IMR-90 (cell line): ENCODE measurements at regions not wholly inside any gene's neighbourhood (a gene's known extent, or its start where the extent isn't known, plus 50 kb on each side); places are given as distances from the start of the nearest gene placed in this dataset.
A peak's percentile ranks its signal among the peaks of the same experiment; 100 is the strongest.

Source experiments
- ATAC-seq: fragments of 200-7000 bp; cut with Tn5 transposase; 2 replicates; pipeline ENCODE4 v1.9.1; 2020; ENCODE audit warnings: low read depth, mild to moderate bottlenecking, moderate library complexity
- BruUV-seq: library from RNA; stranded (reverse); fragments of 400-500 nt; replicated peaks from 2 replicates; lab custom pipeline; 2021; lab: Mats Ljungman, UMichigan
- CTCF ChIA-PET: fragments of 300-600 bp; formaldehyde crosslinking; extraction: SDS; loops from one replicate; lab custom pipeline; 2021; ENCODE audit warnings: antibody characterized with exemption; lab: Yijun Ruan, JAX
- POLR2A ChIA-PET: fragments of 300-600 bp; sonication (Branson Sonifier 250); formaldehyde crosslinking; loops from one replicate; lab custom pipeline; 2022; ENCODE audit warnings: antibody characterized with exemption; ENCODE audit not compliant: unreplicated experiment; lab: Charles Lee
- DNase-seq: peaks from one replicate; pipeline ENCODE4 v3.0.0; 2013
- H2AFZ ChIP-seq: replicated peaks from 2 replicates; pipeline ENCODE3; 2013; ENCODE audit warnings: low read length, mild to moderate bottlenecking; ENCODE audit not compliant: poor library complexity
- H2AK5ac ChIP-seq: 2 replicates; pipeline ENCODE4 v1.6.1; 2013; ENCODE audit warnings: low read depth, low read length, inconsistent platforms
- H2AK9ac ChIP-seq: replicated peaks from 2 replicates; pipeline ENCODE3; 2013; ENCODE audit warnings: mild to moderate bottlenecking, low read depth, low read length, moderate library complexity; ENCODE audit not compliant: poor library complexity
- H2BK120ac ChIP-seq: 2 replicates; pipeline ENCODE4 v1.6.1; 2013; ENCODE audit warnings: low read depth, low read length, inconsistent platforms
- H2BK15ac ChIP-seq: 3 replicates; pipeline ENCODE4 v1.6.1; 2013; ENCODE audit warnings: low read depth, low read length, inconsistent platforms
- H2BK20ac ChIP-seq: 2 replicates; pipeline ENCODE4 v1.6.1; 2013; ENCODE audit warnings: low read depth, mild to moderate bottlenecking, inconsistent platforms, low read length, moderate library complexity
- H2BK5ac ChIP-seq: 2 replicates; pipeline ENCODE4 v1.6.1; 2013; ENCODE audit warnings: mild to moderate bottlenecking, low read depth, low read length, inconsistent platforms; ENCODE audit not compliant: poor library complexity, severe bottlenecking
- H3K14ac ChIP-seq: replicated peaks from 2 replicates; pipeline ENCODE4 v1.6.1; 2013; ENCODE audit warnings: low read depth, low read length, inconsistent platforms
- H3K18ac ChIP-seq: 2 replicates; pipeline ENCODE4 v1.6.1; 2013; ENCODE audit warnings: low read depth, low read length, control low read depth
- H3K23ac ChIP-seq: 2 replicates; pipeline ENCODE4 v1.6.1; 2013; ENCODE audit warnings: low read depth, low read length, inconsistent platforms
- H3K27ac ChIP-seq: 2 replicates; pipeline ENCODE4 v1.5.1; 2013; ENCODE audit warnings: mild to moderate bottlenecking, control low read depth, low read length; ENCODE audit not compliant: insufficient read depth
- H3K27me3 ChIP-seq: 2 replicates; pipeline ENCODE4 v1.6.1; 2013; ENCODE audit warnings: low read length; ENCODE audit not compliant: control insufficient read depth, insufficient read depth
- H3K36me3 ChIP-seq: 2 replicates; pipeline ENCODE4 v1.6.1; 2013; ENCODE audit warnings: low read length, mixed read lengths; ENCODE audit not compliant: control insufficient read depth, insufficient read depth
- H3K4ac ChIP-seq: 2 replicates; pipeline ENCODE4 v1.6.1; 2013; ENCODE audit warnings: low read depth, low read length, inconsistent platforms
- H3K4me1 ChIP-seq: 2 replicates; pipeline ENCODE4 v1.6.1; 2013; ENCODE audit warnings: low read length, mixed read lengths; ENCODE audit not compliant: control insufficient read depth, insufficient read depth
- H3K4me2 ChIP-seq: 2 replicates; pipeline ENCODE4 v1.6.1; 2013; ENCODE audit warnings: low read depth, mild to moderate bottlenecking, control low read depth, low read length, moderate library complexity
- H3K4me3 ChIP-seq: 2 replicates; pipeline ENCODE4 v1.5.1; 2013; ENCODE audit warnings: low read depth, mild to moderate bottlenecking, control low read depth, low read length, moderate library complexity; ENCODE audit not compliant: insufficient read depth
- H3K56ac ChIP-seq: 2 replicates; pipeline ENCODE4 v1.6.1; 2013; ENCODE audit warnings: low read length, inconsistent platforms; ENCODE audit not compliant: insufficient read depth; ENCODE audit errors: extremely low read depth
- H3K79me1 ChIP-seq, 2 experiments: 2 replicates each; pipeline ENCODE4 v1.6.1; 2013; ENCODE audit warnings: low read length in 2 of 2, inconsistent platforms in 1 of 2, low read depth in 1 of 2
- H3K9ac ChIP-seq: 2 replicates; pipeline ENCODE4 v1.6.1; 2013; ENCODE audit warnings: low read depth, low read length, control low read depth
- H3K9me1 ChIP-seq: 2 replicates; pipeline ENCODE4 v1.6.1; 2013; ENCODE audit warnings: low read length, inconsistent platforms; ENCODE audit not compliant: insufficient read depth
- H3K9me3 ChIP-seq: 2 replicates; pipeline ENCODE4 v1.6.1; 2013; ENCODE audit warnings: low read length; ENCODE audit not compliant: control insufficient read depth, insufficient read depth
- H4K20me1 ChIP-seq: 2 replicates; pipeline ENCODE4 v1.6.1; 2013; ENCODE audit warnings: low read length, inconsistent platforms; ENCODE audit not compliant: insufficient read depth
- H4K5ac ChIP-seq: 2 replicates; pipeline ENCODE4 v1.6.1; 2013; ENCODE audit warnings: mild to moderate bottlenecking, low read depth, low read length, control low read depth
- H4K8ac ChIP-seq, 2 experiments: 2 replicates each; pipeline ENCODE4 v1.6.1; 2013; ENCODE audit warnings: low read depth in 2 of 2, low read length in 2 of 2, control low read depth in 1 of 2, inconsistent platforms in 1 of 2
- H4K91ac ChIP-seq: 2 replicates; pipeline ENCODE4 v1.6.1; 2013; ENCODE audit warnings: low read depth, low read length, inconsistent platforms; ENCODE audit not compliant: insufficient read depth
- CHD1 ChIP-seq: IDR thresholded peaks from 2 replicates; pipeline ENCODE4 v1.6.1; 2012; ENCODE audit warnings: low read depth, low read length, improper control_type of control experiment
- FOS ChIP-seq: fragments of 150-350 bp; IDR thresholded peaks from 2 replicates; pipeline ENCODE4 v1.6.1; 2016; ENCODE audit warnings: low read depth, low read length
- MAFK ChIP-seq: IDR thresholded peaks from 2 replicates; pipeline ENCODE4 v1.6.1; 2012; ENCODE audit warnings: low read depth, low read length, improper control_type of control experiment
- USF2 ChIP-seq: fragments of 150-350 bp; IDR thresholded peaks from 2 replicates; pipeline ENCODE4 v1.6.1; 2017; ENCODE audit warnings: mild to moderate bottlenecking, antibody characterized with exemption, low read length, low read depth
- WGBS, 2 experiments: methylation state at CpG; one replicate each; pipeline versions ENCODE4 v1.1.5 to v1.1.7; 2013; ENCODE audit warnings: missing lambda C conversion rate in 2 of 2; ENCODE audit not compliant: insufficient read length in 1 of 2; ENCODE audit errors: extremely low coverage in 2 of 2; 5-methylcytosine and 5-hydroxymethylcytosine counted together
- dilution Hi-C: fragments of 300-500 bp; cut with HindIII; formaldehyde crosslinking; loops from one replicate; pipeline ENCODE4 v1.14.3; 2018; ENCODE audit warnings: low sequenced_read_pairs; ENCODE audit not compliant: unreplicated experiment
- in situ Hi-C: fragments of 300-500 bp; cut with MboI; formaldehyde crosslinking; loops from 3 replicates; pipeline ENCODE4 v1.14.3; 2019; ENCODE audit warnings: low sequenced_read_pairs, inconsistent platforms, mixed read lengths
- intact Hi-C: fragments of 100-400 bp; cut with micrococcal nuclease; formaldehyde crosslinking; loops from 2 replicates; pipeline ENCODE4 v1.10.0; 2022

GRCh38 chr15:39502082-39502447, 78.8 kb upstream of the THBS1 start:
- peak overlapping the region; percentile 91 for H4K5ac ChIP-seq
- H3K14ac ChIP-seq = peak overlapping the region; percentile 83; the same call in 1 of the 2 replicates
- dilution Hi-C loops (no loop called here), intact Hi-C loops (no loop called here), in situ Hi-C loops (no loop called here)
- no peak overlapping the region for H3K4me2 ChIP-seq
- H3K4me3 ChIP-seq = no peak overlapping the region
- peak overlapping the region; percentile 94 for H3K18ac ChIP-seq
- ATAC-seq (no peak), DNase-seq (no peak)
- H3K4ac ChIP-seq = peak overlapping the region; percentile 65; the same call in 1 of the 2 replicates
- H2AFZ ChIP-seq = no peak overlapping the region
- H4K20me1 ChIP-seq = no peaks in the 10 kb centered on the region
- no peaks in the 10 kb centered on the region for H3K9me3 ChIP-seq
- no peak for TF ChIP-seq CHD1
- TF ChIP-seq USF2 = no peak
- no peak for TF ChIP-seq FOS
- no peak for TF ChIP-seq MAFK
- 0 out of 2 replicates have a peak overlapping the region, but pooled peaks have one; percentile 13 for H3K9ac ChIP-seq
- peak overlapping the region; percentile 47 for H2BK5ac ChIP-seq
- no peak overlapping the region; the same call in 1 of the 2 replicates for H3K23ac ChIP-seq
- H2BK20ac ChIP-seq = peak overlapping the region; percentile 75
- H3K9me1 ChIP-seq = peaks cover 10% of the 10 kb centered on the region
- POLR2A ChIA-PET = no interaction called here
- peak overlapping the region; percentile 61; the same call in 1 of the 2 replicates for H3K27ac ChIP-seq
- peak overlapping the region; percentile 88 for H2AK5ac ChIP-seq
- H3K79me1 ChIP-seq = no peaks in the 10 kb centered on the region
- WGBS, 2 experiments = no CpG with 5 or more reads among the region's 4 CpGs
- no TSS peak for BruUV-seq
- H3K56ac ChIP-seq = no peak overlapping the region
- CTCF ChIA-PET = no interaction called here
- peak overlapping the region; percentile 29; the same call in 1 of the 2 replicates for H2BK120ac ChIP-seq
- H4K91ac ChIP-seq = peak overlapping the region; percentile 57; the same call in 1 of the 2 replicates
- no peaks in the 10 kb centered on the region for H3K27me3 ChIP-seq
- H3K36me3 ChIP-seq = no peaks in the 10 kb centered on the region
- peak overlapping the region; percentile 95; the same call in 1 of the 3 replicates for H2BK15ac ChIP-seq
- peaks cover 31% of the 10 kb centered on the region for H3K4me1 ChIP-seq
- peak overlapping the region; percentile 7 to 37; a peak in 2 of 4 replicates for H4K8ac ChIP-seq
- peak overlapping the region; percentile 26 for H2AK9ac ChIP-seq
